GM21367 (cell line): ENCODE measurements at regions not wholly inside any gene's neighbourhood (a gene's known extent, or its start where the extent isn't known, plus 50 kb on each side); places are given as distances from the start of the nearest gene placed in this dataset.

Experiments used
- ATAC-seq: cut with Tn5 transposase; IDR thresholded peaks from one replicate; pipeline ENCODE4 v1.9.1; 2021; ENCODE audit not compliant: unreplicated experiment

GRCh38 chr16:17829811-17830210 is 359.1 kb upstream of the XYLT1 start:
- ATAC-seq = no peak

DNA sequence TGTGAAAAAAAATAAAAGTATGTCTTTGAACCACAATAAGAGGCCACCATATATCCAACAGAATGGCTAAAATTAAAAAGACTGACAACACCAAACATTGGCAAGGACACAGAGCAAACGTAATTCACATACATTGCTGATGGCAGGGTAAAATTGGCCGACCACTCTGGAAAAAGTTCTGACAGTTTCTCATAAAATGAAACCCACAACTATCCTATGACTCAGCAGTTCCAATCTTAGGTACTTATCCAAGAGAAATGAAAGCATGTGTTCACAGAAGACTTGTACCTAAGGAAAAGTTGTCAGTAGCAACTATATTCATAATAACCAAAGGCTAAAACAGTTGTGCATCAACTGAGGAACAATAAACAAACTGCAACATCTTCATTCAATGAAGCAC is 357.3 kb upstream of the XYLT1 start:
- ATAC-seq = no peak

DNA sequence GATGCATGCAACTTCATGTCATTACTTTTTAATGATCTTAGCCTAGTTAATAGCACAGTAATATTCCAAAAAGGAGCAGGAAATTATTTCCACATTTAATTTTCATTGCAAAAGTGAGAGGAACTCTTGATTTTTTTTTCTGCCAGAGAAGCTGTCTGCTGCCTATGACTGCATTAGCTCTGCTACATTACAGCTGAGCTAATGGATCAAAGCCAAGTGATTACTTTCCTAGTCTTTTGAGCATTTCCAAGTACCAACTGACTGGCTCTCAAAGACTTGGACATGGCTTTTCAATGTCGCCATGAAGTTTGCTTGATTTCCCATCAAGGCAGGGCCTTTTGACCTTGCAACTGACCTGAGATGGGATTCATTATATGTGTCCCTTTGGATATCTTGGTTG is 356.6 kb upstream of the XYLT1 start:
- no peak for ATAC-seq

DNA sequence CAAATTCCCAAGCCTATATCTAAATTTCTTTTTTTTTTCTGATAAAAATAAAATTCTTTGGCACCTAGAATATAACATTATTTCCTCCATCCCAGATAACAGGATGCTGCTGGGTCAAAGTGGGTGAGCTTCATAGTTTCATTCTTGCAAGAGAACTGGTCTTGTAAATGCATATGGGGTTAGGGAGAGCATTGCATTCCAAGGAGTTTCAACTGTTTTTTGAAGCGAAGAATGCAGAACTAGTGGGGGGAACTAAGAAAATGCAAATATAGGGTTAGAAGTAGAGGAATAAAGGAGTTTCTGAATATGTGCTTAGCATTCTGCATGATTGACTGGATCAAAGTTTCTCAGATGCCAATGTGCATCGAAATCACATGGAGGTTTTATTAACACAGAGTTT is 347.2 kb upstream of the XYLT1 start:
- no peak for ATAC-seq

- ATAC-seq = no peak
These were observed 346.5 kb upstream of the XYLT1 start for GRCh38 chr16:17817260-17817659.

GRCh38 chr16:17812771-17813170 is 342.0 kb upstream of the XYLT1 start:
- ATAC-seq = no peak

GRCh38 chr16:17804857-17805256 is 334.1 kb upstream of the XYLT1 start:
- no peak for ATAC-seq

DNA sequence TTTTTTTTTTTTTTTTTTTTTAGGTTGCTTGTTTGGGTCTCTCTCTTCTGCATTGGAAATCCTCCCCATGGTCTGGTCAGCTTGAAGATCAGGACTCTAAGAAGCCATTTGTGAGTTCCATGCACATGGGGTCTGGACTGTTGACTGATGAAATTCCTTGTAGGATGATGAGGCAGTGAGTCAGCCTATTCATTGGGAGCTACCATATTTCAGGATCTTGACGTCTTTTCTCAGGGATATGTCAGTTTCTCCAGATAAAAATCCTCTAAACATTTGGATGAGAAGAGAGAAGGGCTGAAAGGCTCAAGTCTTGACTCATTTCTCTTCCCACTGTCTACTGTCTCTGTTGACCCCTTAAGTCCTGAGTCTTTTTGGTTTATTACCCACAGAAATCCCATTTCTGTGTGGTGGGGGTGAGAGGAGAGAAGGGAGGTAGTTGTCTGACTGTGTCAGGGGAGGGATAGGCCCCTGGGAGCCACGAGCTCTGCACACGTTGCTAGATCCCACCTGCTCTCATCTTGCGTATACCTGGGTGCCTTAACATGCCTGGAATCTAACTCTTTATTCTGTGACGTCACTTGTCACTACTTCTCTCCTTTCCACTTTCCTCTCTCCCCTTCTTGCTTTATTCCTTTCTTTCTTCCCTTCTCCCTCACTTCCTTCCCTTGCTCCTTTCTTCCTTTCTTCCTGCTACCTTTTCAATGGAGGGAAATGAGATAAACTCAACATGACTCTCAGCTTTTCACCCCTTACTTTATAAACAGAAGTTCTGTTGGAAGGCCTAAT is 333.1 kb upstream of the XYLT1 start:
- ATAC-seq = no peak

DNA sequence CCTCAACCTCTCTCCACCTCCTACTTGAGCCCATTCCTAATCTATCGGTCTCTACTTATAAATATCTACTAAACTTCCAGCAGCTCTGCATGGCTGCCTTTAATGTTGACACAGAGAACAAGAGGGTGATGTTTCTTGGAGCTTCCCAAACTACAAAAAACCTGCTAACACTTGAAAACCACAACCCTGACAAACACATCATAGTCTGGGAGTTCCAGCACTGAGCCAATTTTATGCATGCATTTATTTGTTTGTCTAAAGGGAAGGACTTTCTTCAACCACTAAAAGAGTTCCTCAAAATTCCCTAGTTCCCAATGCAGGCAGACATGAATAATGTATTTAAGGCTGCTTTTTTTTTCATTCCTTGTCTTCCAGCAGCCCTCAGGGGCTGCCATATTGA is 331.8 kb upstream of the XYLT1 start:
- no peak for ATAC-seq

- ATAC-seq = no peak
These were observed 330.3 kb upstream of the XYLT1 start for GRCh38 chr16:17801068-17801467.

DNA sequence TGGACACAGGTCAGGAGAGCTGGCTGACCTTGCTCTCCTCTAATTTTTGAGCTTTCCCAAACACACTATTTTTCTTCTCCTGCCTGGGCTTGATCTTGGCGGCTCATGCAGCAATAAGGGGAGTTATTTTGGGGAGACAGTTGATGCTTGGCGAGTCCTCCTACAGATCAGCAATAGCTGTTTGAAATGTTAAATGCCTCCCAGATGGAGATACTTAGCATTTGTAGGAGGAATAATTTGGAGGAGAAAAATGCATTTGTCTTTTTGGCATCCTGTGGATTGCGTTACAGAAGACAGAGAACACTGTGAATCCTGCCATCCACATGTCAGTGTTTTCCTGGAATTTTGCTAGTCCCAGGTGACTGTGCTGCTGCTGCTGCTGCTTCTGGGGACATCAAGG is 328.0 kb upstream of the XYLT1 start:
- ATAC-seq = no peak

- ATAC-seq = no peak
These were observed 322.6 kb upstream of the XYLT1 start for GRCh38 chr16:17793354-17793753.

DNA sequence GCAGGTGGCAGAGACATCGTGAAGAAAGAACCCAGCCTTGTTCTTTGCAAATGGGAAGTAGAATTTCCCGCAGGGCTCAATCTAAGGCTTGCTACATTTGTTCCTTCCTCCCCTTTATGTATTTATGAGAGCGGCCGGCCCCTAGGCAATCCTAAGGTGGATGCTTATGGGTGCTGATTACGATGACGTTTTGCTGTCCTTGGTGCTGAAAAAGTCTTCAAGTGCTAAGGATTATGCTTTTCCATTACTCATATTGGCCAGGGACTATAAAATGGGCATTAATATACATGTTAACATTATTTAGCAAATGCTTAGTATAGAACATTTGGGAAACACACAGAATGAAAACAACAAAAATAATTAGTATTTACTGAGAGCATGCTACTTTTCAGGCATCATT is 313.3 kb upstream of the XYLT1 start:
- no peak for ATAC-seq

DNA sequence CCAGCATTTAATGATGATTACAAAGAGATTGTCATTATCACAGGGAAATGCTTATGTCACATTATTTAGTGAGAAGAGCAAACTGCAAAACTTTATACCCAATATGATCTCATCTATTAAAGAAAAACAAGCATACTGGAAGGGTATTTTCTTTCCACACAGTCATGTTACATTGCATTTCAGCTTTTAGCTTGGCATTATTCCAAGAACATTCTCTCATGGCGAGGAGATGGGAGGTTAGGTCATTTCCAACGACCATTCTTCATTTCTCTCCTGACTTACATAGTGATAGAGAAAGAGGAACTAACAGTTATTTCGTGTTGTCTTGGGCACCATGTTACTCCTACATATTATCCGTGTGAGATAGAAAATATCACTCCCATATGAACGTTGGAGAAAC is 309.4 kb upstream of the XYLT1 start:
- ATAC-seq = no peak

DNA sequence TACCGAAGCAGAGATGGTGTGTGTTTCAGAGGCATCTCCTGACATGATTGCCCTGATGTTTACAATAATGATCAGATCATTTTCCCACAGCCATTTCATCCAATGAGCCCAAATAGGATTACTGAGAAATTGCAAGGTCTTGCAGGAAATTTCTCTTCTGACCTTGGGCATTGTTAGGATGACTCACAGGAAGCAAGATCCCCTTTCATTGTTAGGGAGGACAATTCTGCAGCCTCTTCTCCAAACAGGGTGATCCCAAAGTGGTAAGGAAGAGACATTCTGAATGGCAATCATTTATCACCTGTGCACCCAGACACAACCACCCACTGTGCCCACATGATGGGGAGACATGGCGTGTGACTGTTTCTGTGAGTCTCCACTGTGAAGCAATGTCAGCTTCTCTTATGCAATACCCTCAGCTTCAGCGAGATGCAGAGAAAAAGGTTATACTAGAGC is 306.7 kb upstream of the XYLT1 start:
- ATAC-seq = no peak

GRCh38 chr16:17776888-17777287 is 306.1 kb upstream of the XYLT1 start:
- no peak for ATAC-seq

DNA sequence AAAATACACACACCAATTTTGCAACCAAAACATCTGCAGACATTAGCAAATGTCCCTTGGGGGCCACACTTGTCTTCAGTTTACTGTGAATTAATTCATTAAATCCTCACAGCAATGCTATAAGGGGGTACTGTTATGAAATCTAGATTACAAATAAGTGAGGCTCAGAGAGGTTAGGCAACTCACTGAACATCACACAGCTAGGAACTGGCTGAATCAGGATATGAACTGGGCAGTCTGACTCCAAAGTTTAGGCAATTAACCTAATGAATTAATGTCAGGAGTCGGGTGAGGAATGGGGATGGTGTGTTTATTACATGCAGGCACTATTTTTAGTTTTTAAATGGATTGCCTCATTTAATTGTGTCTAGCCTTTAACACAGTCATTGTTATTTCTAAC is 305.7 kb upstream of the XYLT1 start:
- ATAC-seq = no peak

- no peak for ATAC-seq
These were observed 304.3 kb upstream of the XYLT1 start for GRCh38 chr16:17775061-17775460.

- no peak for ATAC-seq
These were observed 302.9 kb upstream of the XYLT1 start for GRCh38 chr16:17773698-17774101.

DNA sequence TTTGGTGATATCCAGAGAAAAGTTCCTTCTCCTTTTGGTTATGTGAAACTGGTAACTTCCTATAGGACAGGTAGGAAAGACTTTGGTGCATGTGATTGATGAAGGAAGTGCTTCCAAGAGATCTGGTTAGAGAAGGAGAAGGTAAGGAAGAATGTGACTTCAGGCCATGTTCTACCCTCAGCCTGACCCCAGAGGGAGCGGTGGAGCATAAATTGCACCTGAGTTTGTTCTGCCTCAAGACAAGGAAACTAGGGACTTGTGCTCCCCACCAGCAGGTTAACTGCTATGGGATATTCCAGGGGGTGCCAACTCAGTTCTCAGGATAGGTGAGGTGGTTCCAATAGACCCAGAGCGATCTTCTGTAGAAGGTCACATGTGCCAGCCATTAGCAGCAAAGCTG is 299.3 kb upstream of the XYLT1 start:
- no peak for ATAC-seq

DNA sequence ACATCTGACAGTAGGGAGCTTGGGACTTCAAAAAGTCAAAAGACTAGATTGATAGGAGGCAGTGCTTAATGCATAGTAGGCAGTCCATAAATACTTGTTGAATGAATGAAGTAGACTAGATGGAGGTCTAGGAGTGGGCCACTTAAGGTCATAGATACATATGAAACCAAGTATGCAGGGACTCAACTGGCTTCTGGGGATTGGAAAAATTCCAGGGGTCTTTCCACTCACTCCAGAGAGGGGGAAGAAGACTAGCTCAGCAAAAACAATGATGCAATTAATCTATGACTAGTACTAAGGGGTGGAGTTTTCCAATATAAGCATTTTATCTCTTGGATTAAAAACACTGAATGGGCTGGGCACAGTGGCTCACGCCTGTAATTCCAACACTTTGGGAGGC is 298.3 kb upstream of the XYLT1 start:
- no peak for ATAC-seq

DNA sequence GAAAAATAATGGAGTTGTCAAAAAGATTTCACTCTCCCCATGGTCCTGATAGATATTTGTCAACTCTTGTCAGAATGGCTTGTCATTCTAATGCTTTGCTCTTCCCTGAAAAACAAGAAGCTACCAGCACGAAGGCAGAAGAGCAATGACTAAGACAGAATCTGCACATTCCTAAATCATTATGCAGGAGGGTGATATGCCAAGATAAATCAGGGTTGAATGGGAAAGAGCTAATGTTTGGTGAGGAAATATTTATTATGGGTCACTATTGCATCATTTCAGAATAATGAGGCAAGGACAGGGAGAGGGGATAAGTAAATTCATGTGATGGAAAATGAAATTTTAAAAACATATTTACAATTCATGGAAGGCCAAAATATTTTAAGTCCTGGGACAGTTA is 297.5 kb upstream of the XYLT1 start:
- ATAC-seq = no peak

DNA sequence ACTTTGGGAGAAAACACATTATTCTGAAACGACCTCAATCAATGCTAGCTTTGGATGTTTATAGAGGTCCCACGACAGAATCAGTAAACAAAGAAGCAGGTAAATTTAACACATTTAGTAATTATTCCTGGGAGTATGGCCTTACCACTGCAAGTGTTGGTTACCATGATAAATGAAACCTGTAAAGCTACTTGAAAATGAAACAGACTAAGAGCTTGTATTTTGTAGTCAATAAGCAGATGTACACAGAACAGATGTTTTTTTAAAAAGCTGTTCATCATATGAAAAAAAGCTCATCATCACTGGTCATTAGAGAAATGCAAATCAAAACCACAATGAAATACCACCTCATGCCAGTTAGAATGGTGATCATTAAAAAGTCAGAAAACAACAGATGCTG is 295.3 kb upstream of the XYLT1 start:
- no peak for ATAC-seq
